SU-DHL-6 (cell line): ENCODE measurements at regions not wholly inside any gene's neighbourhood (a gene's known extent, or its start where the extent isn't known, plus 50 kb on each side); places are given as distances from the start of the nearest gene placed in this dataset.

Experiments
- CTCF ChIP-seq: fragments of 200-600 bp; sonication (generic); IDR thresholded peaks from one replicate; pipeline ENCODE4 v1.5.1; 2017; ENCODE audit warnings: antibody characterized with exemption, mild to moderate bottlenecking, low read length, moderate library complexity; ENCODE audit not compliant: insufficient read depth, poor library complexity, severe bottlenecking
- EZH2phosphoT487 ChIP-seq: fragments of 200-600 bp; sonication (generic), shearing (Covaris generic); conservative IDR thresholded peaks from 2 replicates; pipeline ENCODE4 v1.6.1; 2018; ENCODE audit warnings: mild to moderate bottlenecking, antibody characterized with exemption, low read length, moderate library complexity, mixed read lengths

- no peak for TF ChIP-seq CTCF
- TF ChIP-seq EZH2phosphoT487: no peak
Observed at GRCh38 chr15:62301993-62302675, 137.0 kb upstream of the C2CD4B start.
